Prostate gland (tissue), 2 donors: ENCODE measurements at regions not wholly inside any gene's neighbourhood (a gene's known extent, or its start where the extent isn't known, plus 50 kb on each side); places are given as distances from the start of the nearest gene placed in this dataset.

Experiments used
- POLR2A ChIP-seq: fragments of 450-650 bp; IDR thresholded peaks from one replicate; pipeline ENCODE4 v1.6.1; 2016; ENCODE audit warnings: antibody characterized with exemption, mild to moderate bottlenecking
- POLR2AphosphoS5 ChIP-seq: sonication (generic); formaldehyde crosslinking; IDR thresholded peaks from one replicate; pipeline ENCODE4 v1.6.1; 2017; ENCODE audit warnings: antibody characterized with exemption
- TF ChIP-seq, protein P1 (sequence below), 4 experiments: fragments of 200-600 bp in 2 of 4; fragments of 450-650 bp in 2 of 4; sonication (generic) in 2 of 4; IDR thresholded peaks; 1 replicate in 3 of 4; 2 replicates in 1 of 4; pipeline ENCODE4 v1.5.1; 2016 to 2019; ENCODE audit warnings: antibody characterized with exemption in 4 of 4, mild to moderate bottlenecking in 2 of 4, moderate library complexity in 2 of 4

DNA sequence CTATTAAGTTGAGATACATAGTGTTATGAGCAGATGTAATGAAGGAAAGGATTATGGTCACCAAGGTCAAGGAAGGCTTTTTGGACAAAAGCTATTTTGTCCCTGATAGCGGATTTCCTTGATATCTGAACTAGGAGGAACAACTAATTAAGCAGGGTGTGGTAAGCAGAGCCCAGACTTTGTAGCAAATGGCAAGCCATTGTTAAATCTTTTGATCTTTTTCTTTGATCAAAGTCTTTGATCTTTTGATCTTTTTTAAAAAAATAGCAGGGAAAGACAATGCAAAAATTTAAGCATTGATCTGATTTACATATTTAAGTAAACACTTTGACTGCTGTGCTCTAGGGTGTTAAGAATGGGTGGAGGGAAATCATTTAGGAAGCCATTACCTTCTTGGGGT lies 1242.0 kb downstream of the MAT2B start:
- TF ChIP-seq POLR2A (no peak), POLR2AphosphoS5 (no peak)
- TF ChIP-seq, protein P1, sequence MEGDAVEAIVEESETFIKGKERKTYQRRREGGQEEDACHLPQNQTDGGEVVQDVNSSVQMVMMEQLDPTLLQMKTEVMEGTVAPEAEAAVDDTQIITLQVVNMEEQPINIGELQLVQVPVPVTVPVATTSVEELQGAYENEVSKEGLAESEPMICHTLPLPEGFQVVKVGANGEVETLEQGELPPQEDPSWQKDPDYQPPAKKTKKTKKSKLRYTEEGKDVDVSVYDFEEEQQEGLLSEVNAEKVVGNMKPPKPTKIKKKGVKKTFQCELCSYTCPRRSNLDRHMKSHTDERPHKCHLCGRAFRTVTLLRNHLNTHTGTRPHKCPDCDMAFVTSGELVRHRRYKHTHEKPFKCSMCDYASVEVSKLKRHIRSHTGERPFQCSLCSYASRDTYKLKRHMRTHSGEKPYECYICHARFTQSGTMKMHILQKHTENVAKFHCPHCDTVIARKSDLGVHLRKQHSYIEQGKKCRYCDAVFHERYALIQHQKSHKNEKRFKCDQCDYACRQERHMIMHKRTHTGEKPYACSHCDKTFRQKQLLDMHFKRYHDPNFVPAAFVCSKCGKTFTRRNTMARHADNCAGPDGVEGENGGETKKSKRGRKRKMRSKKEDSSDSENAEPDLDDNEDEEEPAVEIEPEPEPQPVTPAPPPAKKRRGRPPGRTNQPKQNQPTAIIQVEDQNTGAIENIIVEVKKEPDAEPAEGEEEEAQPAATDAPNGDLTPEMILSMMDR (IDR thresholded peaks at IDR 0.05), result no peak
